ENCODE measurements at regions not wholly inside any gene's neighbourhood (a gene's known extent, or its start where the extent isn't known, plus 50 kb on each side); places are given as distances from the start of the nearest gene placed in this dataset.

DNA sequence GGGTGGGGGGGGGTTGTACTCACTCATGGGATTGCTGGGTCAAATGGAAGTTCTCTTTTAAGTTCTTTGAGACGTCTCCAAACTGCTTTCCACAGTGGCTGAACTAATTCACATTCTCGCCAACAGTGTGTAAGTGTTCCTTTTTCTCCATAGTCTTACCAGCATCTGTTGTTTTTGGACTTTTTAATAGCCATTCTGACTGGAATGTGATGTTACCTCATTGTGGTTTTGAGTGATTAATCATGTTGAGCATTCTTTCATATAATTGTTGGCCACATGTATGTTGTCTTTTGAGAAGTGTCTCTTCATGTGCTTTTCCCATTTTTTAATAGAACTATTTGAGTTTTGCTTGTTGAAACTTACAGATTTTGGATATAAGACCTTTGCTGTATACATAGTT, 94.9 kb upstream of the PLPPR1 start:
- ChIA-PET CTCF (ENCODE audit: low intra/inter-chr PET ratio, low total read pairs) (no interaction called here), POLR2A (no interaction called here)
- 6% methylated on average over 2 of the region's 2 CpGs for WGBS (ENCODE audit: low lambda C conversion rate)
- Histone ChIP-seq H3K4me2 (ENCODE audit: low read depth, low read length) (no peak overlapping the region), H4K20me1 (ENCODE audit: insufficient read depth, low read length) (no peaks in the 10 kb centered on the region), H3K9ac (ENCODE audit: insufficient read depth, low read depth, low read length) (no peak overlapping the region), H3K79me2 (ENCODE audit: insufficient read depth, low read length) (no peaks in the 10 kb centered on the region), H3K27ac (ENCODE audit: extremely low read length, insufficient read depth, low read length) (no peak overlapping the region), H3K4me3 (replicated peaks in 1 of 3; ENCODE audit: insufficient read depth in 1 of 3, low read depth in 2 of 3, low read length in 3 of 3) (no peak overlapping the region), H2AFZ (ENCODE audit: low read length) (no peak overlapping the region), H3K27me3 (ENCODE audit: control insufficient read depth in 1 of 2, insufficient read depth in 2 of 2, low read length in 2 of 2) (no peaks in the 10 kb centered on the region), H3K36me3 (replicated peaks in 1 of 2; ENCODE audit: control insufficient read depth in 1 of 2, insufficient read depth in 2 of 2, low read length in 2 of 2) (no peaks in the 10 kb centered on the region), H3K9me3 (ENCODE audit: low read length) (no peaks in the 10 kb centered on the region), H3K4me1 (ENCODE audit: insufficient read depth, low read length) (no peaks in the 10 kb centered on the region)
- intact Hi-C loops (cut with micrococcal nuclease; ENCODE audit: unreplicated experiment) (no loop called here), in situ Hi-C loops (cut with HindIII; ENCODE audit: extremely low pct_ligation_motif_present, low pct_unique_long_range_greater_than_20kb) (no loop called here)
- ATAC-seq (no peak), FAIRE-seq (no peak), DNase-seq (ENCODE audit: low spot score) (no peak)
- TF ChIP-seq ZFAT (CRISPR knock-in tag; conservative IDR thresholded peaks at IDR 0.05) (no peak), KLF13 (CRISPR knock-in tag; IDR thresholded peaks at IDR 0.05) (no peak), SMC3 (IDR thresholded peaks at IDR 0.05; ENCODE audit: low read length) (no peak), GATAD1 (CRISPR knock-in tag; IDR thresholded peaks at IDR 0.05) (no peak), HNRNPLL (IDR thresholded peaks at IDR 0.05; ENCODE audit: low read depth, low read length, poor library complexity, severe bottlenecking) (no peak), ZFP90 (CRISPR knock-in tag; IDR thresholded peaks at IDR 0.05; ENCODE audit: borderline replicate concordance) (no peak), NR2C2 (CRISPR knock-in tag; IDR thresholded peaks at IDR 0.05; ENCODE audit: borderline replicate concordance) (no peak), TMF1 (CRISPR knock-in tag; IDR thresholded peaks at IDR 0.05; ENCODE audit: low read depth) (no peak), SMARCE1 (IDR thresholded peaks at IDR 0.05; ENCODE audit: borderline replicate concordance) (no peak), ZNF572 (CRISPR knock-in tag; IDR thresholded peaks at IDR 0.05) (no peak), PLRG1 (conservative IDR thresholded peaks at IDR 0.05) (no peak), KMT2B (CRISPR knock-in tag; IDR thresholded peaks at IDR 0.05) (no peak)
- TF ChIP-seq, protein P1, sequence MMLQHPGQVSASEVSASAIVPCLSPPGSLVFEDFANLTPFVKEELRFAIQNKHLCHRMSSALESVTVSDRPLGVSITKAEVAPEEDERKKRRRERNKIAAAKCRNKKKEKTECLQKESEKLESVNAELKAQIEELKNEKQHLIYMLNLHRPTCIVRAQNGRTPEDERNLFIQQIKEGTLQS (CRISPR knock-in tag; IDR thresholded peaks at IDR 0.05), result no peak
- TF ChIP-seq, protein P2, sequence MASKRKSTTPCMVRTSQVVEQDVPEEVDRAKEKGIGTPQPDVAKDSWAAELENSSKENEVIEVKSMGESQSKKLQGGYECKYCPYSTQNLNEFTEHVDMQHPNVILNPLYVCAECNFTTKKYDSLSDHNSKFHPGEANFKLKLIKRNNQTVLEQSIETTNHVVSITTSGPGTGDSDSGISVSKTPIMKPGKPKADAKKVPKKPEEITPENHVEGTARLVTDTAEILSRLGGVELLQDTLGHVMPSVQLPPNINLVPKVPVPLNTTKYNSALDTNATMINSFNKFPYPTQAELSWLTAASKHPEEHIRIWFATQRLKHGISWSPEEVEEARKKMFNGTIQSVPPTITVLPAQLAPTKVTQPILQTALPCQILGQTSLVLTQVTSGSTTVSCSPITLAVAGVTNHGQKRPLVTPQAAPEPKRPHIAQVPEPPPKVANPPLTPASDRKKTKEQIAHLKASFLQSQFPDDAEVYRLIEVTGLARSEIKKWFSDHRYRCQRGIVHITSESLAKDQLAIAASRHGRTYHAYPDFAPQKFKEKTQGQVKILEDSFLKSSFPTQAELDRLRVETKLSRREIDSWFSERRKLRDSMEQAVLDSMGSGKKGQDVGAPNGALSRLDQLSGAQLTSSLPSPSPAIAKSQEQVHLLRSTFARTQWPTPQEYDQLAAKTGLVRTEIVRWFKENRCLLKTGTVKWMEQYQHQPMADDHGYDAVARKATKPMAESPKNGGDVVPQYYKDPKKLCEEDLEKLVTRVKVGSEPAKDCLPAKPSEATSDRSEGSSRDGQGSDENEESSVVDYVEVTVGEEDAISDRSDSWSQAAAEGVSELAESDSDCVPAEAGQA (IDR thresholded peaks at IDR 0.05; ENCODE audit: low read depth), result no peak
- TF ChIP-seq, protein P2 (CRISPR knock-in tag; IDR thresholded peaks at IDR 0.05; ENCODE audit: borderline replicate concordance), result no peak
- BruUV-seq (replicated peaks), result no TSS peak

Data from HepG2 (cell line).